Fibroblast of the conjunctiva (primary cell): ENCODE measurements at regions not wholly inside any gene's neighbourhood (a gene's known extent, or its start where the extent isn't known, plus 50 kb on each side); places are given as distances from the start of the nearest gene placed in this dataset.

Source experiments
- DNase-seq: peaks from one replicate; pipeline ENCODE4 v3.0.0-alpha.2; 2010; ENCODE audit warnings: low read depth

GRCh38 chr16:47779201-47780016 is 318.3 kb downstream of the PHKB start:
- DNase-seq, result no peak

GRCh38 chr16:47778106-47778801 is 317.1 kb downstream of the PHKB start:
- no peak for DNase-seq

DNA sequence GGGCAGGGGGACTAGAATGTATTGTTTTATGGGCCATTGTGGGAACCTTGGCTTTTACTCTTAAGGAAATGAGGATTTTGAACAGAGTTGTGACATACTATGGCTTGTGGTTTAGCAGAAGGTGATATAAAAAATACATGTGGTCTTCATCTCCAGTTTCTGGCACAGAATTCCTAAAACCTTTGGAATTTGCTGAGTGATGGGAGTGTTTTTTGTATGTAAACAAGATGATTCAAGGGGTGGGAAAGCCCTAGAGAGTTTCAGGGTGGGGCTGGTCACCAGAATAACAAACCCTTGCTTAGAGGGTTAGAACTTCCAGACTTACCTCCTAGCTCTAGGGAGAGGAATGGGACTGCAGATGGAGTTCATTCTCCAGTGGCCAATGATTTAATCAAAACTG is 316.1 kb downstream of the PHKB start:
- no peak for DNase-seq

- no peak for DNase-seq
Observed at GRCh38 chr16:47774661-47775060, 313.5 kb downstream of the PHKB start.

DNA sequence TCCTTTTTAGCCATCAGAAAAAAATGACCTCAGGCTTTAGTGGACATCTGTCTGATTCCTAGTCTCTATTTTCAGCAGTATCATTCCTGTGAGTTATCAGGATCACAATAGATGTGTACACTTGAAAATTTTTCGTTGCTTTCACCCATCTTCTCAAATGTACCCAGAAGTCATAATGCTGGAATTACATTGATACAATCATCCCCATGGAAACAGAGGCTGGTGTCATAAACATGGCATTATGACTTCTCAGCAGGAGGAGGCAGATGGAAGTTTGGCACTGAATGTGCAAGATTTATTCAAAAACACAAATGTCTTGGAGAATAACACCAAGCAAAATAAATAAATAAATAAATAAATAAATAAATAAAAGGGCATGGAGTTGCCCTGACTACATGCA is 292.5 kb downstream of the PHKB start:
- no peak for DNase-seq
